Stimulated activated CD8-positive, alpha-beta memory T cell treated with anti-CD3 and anti-CD28 coated beads, Interleukin-12 subunit alpha, Interleukin-12 subunit beta, amount 100 ng/mL, for 24 hours (primary cell): ENCODE measurements at regions not wholly inside any gene's neighbourhood (a gene's known extent, or its start where the extent isn't known, plus 50 kb on each side); places are given as distances from the start of the nearest gene placed in this dataset.
"Not testable (repeated sequence)": the region's sequence is repeated elsewhere in the genome, so short reads cannot be mapped to it uniquely, and the experiment has no call there.

Source experiments
- DNase-seq: peaks from one replicate; pipeline ENCODE4 v3.0.0-alpha.2; 2020; ENCODE audit errors: extremely low read depth

DNA sequence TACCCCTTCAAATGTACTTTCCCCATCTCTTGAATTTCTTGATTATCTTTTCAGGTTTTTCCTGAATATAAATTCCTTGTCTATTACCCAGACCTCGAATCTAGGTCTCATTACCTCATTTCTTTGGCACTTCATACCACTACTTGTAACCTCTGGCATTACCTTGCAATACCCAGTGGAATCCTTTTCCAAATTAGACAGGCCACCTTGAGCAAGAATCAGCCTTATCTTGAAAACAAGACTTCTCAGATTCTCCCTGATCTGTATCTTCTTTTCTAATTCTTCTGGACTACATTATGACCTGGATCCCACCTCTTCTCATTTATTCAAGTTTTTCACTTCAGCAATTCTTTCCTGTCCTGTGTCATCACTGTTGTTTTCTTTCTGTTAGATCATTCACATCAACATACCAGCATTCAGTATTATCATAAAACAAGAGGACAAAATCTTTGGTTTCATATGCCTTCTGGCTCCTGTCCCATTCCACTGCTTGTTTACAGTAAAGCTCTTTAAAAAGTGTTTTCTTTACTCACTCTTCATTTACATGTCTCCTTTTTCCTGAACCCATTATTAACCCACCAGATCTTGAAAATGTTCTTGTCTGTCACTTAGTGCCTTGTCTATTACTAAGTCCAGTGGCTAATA is 275.6 kb upstream of the HS3ST1 start:
- DNase-seq, result no peak

DNA sequence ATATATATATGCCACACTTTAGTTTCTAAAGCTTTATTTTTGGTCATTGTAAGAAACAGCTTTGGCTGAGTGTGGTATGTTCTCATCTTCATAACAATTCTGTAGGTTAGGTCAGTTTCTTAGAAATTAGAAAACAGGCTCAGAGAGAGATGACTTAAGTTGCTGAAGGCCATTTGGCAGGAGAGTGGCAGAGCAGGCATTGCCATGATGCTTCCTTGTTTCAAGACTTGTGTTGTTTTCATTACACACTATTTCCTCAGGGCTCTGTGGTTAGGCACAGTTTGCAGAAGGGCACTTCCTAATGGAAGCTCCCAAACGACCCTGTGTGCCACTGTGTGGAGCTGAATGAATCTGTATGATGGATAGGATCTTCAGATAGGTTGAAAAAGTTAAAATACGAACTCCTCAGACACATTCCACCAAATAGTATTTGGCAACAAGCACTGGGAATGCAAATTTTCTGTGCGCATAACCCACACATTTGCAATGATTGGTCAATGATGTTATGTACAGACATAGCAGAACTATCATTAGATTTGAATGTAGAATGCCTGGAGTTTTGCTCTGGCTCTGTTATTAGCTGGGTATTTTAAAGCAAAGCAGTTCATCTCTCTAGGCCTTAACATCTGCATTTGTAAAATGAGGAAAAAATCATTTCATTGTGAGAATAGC is 274.3 kb upstream of the HS3ST1 start:
- DNase-seq, result no peak

DNA sequence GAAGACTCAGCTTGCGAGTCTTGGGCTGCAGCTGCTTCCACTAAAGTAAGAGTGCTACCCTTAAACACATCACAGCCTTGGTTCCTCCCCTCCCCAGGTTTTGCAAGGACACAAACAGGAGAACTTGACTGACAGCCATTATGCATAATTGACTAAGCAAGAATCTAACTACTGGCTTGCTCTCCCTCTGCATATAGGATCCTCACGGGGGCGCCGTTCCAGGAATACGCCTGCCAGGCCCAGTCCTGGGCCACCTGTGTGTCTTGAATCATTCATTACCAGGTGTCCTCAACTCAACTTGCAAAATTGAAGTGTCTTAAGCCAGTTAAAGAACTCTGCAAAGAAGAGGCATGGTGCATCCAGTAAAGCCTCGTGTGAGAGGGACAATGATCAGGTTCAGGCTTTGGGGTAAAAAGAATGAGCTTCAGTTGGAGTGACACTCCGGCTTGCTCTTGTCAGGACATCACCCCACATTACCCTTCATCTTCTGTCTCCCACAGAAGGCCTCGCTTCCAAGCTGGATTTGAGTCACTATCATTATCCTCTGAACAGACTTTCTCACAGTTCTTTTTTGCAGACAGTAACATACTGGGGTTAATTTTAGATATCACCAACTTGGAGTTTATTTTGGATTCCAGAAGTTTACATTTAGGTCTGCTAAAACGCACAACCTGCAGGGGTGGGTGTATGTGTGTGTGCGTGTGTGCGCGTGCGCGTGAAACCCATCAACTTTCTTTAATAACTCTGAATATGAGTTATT is 273.5 kb upstream of the HS3ST1 start:
- no peak for DNase-seq

DNA sequence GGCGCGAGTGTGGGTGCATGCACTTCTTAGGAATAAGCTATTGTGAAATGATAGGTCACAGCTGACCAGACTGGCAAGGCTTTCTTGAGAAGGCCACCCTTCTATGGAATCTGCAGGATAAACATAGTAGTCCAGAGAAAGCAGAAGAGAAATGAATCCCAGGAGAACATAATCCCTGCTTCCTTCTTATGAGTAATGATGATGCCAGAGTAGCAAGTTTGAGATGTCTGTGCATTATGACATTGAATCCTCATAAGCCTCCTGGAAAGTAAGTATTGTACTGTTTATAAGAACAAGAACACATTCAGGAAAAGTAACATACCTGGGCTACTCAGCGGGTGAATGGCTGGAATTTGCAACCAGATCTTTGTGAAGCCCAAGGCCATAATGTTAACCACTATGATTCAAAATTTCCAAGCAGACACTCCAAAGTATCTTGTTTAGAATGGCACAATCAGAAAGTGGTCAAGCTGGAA is 272.1 kb upstream of the HS3ST1 start:
- no peak for DNase-seq

DNA sequence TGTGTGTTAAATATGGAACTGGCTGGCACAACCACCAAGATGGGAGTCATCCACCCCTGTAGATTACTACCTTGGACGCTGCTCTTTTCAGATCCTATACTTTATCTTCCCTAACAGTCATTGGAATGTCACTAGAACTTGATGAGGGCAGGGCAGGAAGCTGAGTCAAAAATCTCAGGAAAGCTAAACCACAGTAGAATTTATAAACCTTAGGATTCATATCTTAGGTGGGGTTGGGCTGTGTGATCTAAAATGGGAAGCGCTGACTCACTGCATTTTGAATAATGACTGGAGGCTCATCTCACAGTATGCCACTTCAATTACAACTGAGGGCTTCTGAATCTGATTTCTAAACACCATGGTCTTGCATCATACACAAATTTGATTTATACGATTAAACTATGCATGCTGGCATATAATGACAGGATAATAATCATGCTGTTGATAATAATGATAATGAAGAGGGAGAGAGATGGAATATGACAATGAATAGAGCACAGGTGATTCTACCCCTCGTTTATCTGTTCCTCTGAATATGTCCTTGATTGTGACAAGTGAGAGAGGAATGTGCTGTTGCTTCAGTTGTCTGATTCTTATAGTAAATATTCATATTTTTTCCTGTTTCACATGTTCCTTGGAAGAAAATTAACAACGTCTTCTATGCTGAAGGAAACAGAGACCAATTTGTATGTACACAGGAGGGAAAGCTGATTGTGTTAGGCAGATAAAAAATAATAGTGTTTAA is 270.3 kb upstream of the HS3ST1 start:
- DNase-seq, result no peak

DNA sequence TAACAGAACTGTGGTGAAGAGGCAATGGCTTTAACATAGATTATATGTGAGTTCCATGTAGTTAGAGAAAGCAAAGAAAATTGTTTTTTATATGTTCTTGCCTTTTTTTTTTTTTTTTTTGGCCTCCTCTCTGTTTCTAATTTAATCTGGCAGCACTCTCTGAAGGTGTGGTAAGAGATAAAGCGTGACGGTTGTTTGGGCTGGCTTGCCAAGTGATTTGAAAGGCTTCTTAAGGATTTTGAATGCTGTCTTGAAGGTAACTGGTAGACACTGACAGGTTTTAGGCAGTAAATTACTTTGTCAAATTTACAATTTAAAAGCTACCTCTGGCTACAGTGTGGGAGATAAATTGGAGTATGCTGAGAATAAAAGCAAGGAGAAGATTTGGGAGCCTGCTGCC is 269.3 kb upstream of the HS3ST1 start:
- DNase-seq, result no peak

DNA sequence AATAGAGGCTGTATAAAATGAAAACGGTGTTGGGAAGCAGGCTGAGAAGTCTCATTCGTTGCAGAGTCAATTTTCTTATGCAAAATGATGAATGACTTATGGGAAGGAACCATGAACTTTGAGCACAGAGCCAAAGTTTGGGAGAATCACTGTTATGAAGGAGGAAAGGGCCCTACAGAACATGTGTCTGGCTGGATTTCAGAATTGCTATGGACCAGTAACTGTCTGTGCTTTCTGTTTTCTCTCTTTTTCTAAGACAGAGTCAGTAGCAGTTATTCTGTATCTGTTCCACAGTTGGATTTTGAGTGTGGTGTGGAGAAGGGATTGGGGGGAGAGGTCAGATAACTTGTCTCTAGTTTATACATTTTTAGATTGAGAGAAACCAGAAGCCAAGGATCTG is 265.0 kb upstream of the HS3ST1 start:
- DNase-seq, result no peak

DNA sequence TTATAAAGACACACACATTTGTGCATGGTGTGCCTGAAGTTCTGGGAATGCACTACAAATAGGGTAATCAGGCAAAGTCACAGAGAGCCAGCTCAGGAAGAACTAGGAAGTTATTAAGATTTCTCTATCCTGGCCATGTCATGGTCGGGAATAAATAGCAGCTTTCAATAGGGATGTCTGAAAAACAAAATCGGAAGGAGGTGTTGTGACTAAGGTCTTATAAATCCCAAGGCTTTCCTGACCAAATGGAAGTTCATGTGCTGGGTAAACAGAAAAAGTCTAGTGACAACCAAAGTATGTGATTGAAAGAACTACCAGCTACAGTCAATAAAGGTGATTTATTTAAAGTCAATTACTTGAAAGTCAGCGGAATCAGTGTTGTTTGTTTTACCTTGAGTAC is 262.5 kb upstream of the HS3ST1 start:
- DNase-seq, result no peak

DNA sequence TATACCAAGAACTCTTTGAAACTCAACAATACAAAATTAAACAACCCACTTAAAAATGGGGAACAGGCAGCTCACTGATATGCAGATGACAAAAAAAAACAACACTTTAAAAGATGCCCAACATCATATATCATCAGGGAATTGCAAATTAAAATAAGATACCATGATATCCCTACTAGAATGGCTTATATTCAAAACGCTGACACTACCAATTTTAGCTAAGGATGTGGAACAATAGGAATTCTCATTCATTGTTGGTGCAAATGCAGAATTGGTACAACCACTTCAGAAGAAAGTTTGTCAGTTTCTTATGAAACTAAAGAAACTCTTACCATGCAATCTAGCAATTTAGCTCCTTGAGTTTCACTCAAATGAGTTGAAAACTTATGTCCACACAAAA is 259.0 kb upstream of the HS3ST1 start:
- DNase-seq, result no peak

DNA sequence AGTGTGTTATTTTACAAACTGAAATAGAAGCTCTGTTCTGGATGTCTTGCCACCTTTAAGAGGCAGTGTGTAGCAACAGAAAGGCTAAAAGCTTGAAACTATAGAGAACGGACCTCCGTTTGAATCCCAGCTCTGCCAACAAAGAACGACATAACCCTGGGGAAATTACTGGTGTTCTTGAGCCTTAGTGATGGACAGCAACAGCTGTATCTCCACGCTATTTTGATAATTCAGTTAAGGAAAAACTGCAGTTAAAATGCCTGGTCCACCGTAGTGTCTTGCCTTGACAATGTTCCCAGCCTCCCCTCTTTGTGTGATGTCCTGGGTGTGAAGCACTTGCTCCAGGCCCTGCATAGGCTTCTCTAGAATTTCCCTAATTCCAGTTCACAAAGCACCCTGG is 256.8 kb upstream of the HS3ST1 start:
- no peak for DNase-seq

DNA sequence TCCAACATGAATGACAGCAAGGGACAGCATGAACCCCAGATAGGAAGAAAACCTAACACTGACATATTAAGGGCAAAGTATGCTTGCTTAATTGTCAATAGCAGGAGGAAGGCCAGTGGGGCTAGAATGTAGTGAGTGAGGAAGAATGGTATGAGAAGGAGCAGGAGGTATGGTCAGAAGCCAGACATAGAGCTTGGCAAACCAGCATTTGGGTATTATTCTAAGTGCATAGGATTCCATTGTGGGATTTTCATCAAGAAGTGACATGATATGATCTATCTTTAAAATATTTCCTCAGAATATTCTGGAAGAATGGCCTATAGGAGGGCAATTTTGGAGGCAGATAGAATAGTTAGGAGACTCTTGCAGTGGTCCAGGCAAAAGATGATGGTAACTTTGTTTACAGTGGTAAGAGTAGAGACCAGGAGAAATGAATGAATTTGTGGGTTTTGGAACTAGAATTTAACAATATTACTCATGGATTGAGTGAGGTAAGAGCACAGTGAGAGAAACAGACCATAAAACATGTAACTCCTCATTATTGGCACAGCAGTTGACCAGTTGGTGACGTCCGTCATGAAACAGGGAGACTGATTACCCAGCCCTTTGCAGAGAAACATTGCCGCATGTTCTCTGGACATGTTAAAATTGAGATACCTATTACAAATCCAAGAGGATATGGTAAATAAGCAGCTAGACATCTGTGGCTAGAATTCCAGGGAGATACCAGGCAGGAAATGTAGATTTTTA is 246.5 kb upstream of the HS3ST1 start:
- DNase-seq, result no peak

DNA sequence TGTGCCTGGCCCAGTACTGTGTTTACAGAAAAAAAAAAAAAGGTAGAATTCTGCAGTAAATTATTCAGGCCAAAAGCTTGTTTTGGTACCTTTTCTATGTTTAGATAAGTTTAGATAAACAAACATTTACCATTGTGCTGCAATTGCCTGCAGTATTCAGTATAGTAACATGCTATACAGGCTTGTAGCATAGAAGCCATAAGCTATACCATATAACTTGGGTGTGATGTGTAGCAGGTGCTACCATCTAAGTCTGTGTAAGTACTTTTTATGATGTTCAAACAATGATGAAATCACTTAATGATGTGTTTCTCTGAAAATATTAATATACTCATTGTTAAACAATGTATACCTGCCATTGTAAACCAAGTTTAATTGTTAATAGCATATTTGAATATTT is 241.6 kb upstream of the HS3ST1 start:
- no peak for DNase-seq

DNA sequence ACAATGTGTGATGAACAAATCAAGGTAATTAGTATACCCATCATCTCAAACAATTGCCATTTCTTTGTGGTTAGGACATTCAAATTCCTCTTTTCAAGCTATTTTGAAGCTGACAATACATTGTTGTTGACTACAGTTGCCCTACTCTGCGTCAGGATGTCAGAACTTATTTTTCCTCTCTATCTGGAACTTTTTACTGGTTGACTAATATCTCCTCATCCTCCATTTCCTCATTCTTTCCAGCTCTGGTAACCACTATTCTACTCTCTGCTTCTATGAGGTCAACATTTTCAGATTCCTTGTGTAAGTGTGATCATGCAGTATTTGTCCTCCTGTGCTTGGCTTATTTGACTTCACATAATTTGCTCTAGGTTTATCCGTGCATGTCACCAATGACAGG is 240.5 kb upstream of the HS3ST1 start:
- no peak for DNase-seq

DNA sequence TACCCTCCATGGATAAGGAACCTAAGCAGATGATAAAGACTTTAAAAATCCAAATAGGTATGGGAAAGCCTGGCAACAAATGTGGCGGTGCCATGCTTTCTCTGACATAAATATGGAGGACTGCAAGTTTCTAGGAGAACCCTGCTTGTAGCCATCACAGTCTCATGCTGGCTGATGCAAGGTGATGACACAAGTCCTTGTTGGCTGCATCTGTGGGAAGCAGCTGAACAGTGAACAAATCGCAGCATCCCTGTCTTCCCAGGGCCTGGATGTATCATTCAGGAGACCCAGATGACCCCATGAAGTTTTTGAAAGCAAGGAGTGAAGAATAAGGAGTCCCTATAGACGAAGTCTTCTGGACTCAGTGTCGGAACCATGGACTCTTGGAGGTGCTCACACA is 234.4 kb upstream of the HS3ST1 start:
- DNase-seq, result no peak

DNA sequence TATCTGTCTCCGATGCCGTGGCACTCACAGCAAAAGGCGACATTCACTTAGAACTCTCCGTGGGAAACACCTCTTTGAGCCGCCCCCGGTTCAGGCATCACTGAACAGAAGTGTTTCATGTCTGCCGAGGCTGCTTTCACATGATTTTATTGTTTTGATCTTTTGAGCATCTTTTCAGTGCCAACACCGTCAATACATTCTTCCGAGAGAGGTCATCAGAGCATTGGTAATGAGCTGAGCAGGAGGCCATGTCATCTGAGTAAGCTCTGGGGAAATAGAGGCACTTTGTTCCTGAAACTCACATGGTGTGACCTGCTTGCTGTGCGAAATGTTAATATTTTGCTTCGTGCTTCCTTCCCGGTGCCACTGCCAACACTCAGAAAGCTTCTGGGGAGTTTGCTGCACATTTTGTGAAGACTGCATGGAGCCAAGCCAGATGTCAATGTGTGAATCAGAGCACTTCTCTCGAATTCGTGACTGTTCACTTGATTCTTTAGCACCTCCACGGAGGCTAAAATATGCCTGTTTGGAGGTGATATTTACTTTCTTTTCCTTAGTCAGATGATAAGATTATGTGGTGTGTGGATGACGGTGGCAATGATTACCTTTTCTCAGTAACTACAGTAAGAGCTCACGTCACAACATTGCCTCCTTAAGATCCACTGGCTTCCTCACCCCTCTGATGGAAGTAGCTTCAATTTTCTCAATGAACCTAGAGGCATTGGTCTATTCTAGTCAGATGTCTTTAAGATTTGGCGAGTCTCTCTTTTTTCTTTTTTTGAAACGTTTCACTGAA is 222.3 kb upstream of the HS3ST1 start:
- DNase-seq, result no peak

DNA sequence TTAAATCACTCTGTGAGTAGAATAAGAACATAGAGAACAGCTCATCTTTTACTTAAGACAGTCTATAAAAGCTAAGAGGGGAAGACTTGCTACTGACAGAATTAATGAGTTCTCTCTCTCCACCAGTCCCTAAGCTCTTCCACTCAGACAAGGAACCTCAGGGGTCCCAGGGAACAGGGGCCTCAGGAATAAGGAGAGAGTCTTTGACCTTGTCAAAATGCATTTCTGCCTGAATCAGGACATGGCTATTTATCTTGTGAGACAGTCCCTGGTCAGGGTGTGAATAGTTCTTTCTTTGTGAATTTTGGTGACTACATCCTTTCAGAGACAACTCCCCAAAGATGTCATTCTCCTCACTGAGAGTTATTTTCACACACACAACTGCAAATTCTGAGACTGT is 218.7 kb upstream of the HS3ST1 start:
- DNase-seq, result no peak

DNA sequence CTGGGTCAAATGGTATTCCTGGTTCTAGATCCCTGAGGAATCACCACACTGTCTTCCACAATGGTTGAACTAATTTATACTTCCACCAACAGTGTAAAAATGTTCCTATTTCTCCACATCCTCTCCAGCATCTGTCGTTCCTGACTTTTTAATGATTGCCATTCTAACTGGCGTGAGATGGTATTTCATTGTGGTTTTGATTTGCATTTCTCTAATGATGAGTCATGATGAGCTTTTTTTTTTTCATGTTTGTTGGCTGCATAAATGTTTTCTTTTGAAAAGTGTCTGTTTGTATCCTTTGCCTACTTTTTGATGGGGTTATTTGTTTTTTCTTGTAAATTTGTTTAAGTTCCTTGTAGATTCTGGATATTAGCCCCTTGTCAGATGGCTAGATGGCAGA is 214.4 kb upstream of the HS3ST1 start:
- not testable (repeated sequence) for DNase-seq

DNA sequence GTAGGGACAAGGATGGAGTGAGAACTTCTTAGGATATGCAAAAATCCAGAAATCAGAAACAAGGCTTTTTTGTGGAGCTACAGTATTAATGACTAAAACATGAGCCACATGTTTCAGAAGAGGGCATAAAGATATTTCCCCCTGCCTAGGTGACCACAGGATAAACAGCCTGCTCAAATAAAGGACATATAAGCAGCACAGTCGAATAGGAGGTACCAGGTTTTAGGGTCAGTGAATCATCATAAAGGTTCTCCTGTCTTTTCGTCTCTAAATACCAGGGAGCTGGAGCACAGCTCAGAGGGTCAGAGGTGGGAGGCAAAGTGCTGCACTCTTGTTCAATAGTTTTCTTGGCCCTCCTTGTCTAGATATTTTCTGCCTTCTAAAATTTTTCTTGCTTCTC is 211.9 kb upstream of the HS3ST1 start:
- no peak for DNase-seq

DNA sequence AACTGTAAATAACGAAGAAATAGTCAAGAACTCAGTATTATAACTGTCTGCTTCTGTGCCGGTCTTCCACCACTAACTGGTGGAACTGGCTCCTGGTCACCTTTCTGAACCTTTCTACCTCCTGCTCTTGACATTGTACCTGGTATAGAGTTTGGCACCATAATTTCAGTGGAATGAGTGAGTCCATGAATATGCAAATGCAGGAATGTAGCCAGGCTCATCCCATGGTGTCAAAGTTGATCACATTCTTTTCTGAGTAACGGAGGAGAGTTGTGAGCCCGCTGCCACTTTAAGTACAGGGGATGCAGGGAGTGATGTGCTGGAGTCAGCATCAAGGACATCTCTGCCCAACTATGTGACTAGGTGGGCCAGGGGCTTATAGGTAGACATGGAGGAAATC is 207.9 kb upstream of the HS3ST1 start:
- DNase-seq, result no peak

DNA sequence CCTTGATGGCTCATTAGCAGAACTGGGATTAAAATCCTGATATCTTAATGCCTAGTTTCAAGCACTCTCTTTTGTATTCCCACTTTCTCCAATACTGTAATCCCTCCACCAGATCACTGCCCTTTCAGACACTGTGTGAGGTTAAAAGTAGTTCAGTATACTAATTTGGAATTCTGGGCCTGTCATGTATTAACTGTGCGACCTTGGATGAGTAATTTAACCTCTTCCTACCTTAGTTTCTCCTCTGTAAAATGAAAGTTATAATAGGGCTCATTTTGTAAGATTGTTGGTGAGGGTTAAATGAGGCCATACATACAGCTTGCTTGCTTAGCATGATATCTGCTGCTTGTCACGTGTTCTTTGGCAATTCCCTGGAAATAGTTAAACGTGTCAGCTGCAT is 207.3 kb upstream of the HS3ST1 start:
- no peak for DNase-seq

DNA sequence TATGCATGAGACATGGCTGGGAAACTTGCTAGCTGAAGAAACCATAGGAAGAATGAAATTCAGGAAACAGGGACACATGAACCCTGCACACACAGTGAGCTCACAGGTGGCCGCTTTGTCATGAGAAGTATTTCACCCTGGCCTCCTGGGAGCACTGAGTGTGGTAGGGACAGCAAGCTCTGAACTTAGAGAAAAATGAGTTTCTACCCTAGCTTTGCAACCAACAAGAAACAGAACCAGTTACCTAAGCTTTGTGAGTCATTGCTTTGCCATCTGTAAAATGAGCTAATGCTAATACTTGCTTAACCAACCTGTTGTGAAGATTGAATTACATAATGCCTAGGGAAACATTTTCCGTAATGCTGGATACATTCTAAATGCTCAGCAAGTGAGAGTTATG is 206.6 kb upstream of the HS3ST1 start:
- DNase-seq, result no peak
